ENCODE measurements at regions not wholly inside any gene's neighbourhood (a gene's known extent, or its start where the extent isn't known, plus 50 kb on each side); places are given as distances from the start of the nearest gene placed in this dataset.

GRCh38 chr14:40601063-40601462, 1005.6 kb upstream of the LRFN5 start:
- Histone ChIP-seq H3K27ac (ENCODE audit: low read depth, low read length) (no peak overlapping the region), H3K27me3 (ENCODE audit: control insufficient read depth, insufficient read depth, low read length) (no peaks in the 10 kb centered on the region), H3K36me3 (ENCODE audit: control insufficient read depth, insufficient read depth, low read length) (no peaks in the 10 kb centered on the region), H3K9ac (ENCODE audit: low read length) (no peak overlapping the region), H3K9me3 (ENCODE audit: control insufficient read depth, insufficient read depth, low read depth, low read length) (no peaks in the 10 kb centered on the region), H3K4me1 (ENCODE audit: control insufficient read depth, insufficient read depth, low read length) (no peaks in the 10 kb centered on the region), H3K4me3 (ENCODE audit: low read depth, low read length) (no peak overlapping the region)

GRCh38 chr14:40599725-40600124, 1007.0 kb upstream of the LRFN5 start:
- Histone ChIP-seq H3K9me3 (ENCODE audit: control insufficient read depth, insufficient read depth, low read depth, low read length) (no peaks in the 10 kb centered on the region), H3K4me1 (ENCODE audit: control insufficient read depth, insufficient read depth, low read length) (no peaks in the 10 kb centered on the region), H3K9ac (ENCODE audit: low read length) (no peak overlapping the region), H3K27ac (ENCODE audit: low read depth, low read length) (no peak overlapping the region), H3K27me3 (ENCODE audit: control insufficient read depth, insufficient read depth, low read length) (no peaks in the 10 kb centered on the region), H3K4me3 (ENCODE audit: low read depth, low read length) (no peak overlapping the region), H3K36me3 (ENCODE audit: control insufficient read depth, insufficient read depth, low read length) (no peaks in the 10 kb centered on the region)

- Histone ChIP-seq H3K9ac (ENCODE audit: low read length) (no peak overlapping the region), H3K27ac (ENCODE audit: low read depth, low read length) (no peak overlapping the region), H3K36me3 (ENCODE audit: control insufficient read depth, insufficient read depth, low read length) (no peaks in the 10 kb centered on the region), H3K4me1 (ENCODE audit: control insufficient read depth, insufficient read depth, low read length) (no peaks in the 10 kb centered on the region), H3K27me3 (ENCODE audit: control insufficient read depth, insufficient read depth, low read length) (no peaks in the 10 kb centered on the region), H3K4me3 (ENCODE audit: low read depth, low read length) (no peak overlapping the region), H3K9me3 (ENCODE audit: control insufficient read depth, insufficient read depth, low read depth, low read length) (no peaks in the 10 kb centered on the region)
Measured at GRCh38 chr14:40581264-40581663, 1025.4 kb upstream of the LRFN5 start.

- Histone ChIP-seq H3K9me3 (ENCODE audit: control insufficient read depth, insufficient read depth, low read depth, low read length) (no peaks in the 10 kb centered on the region), H3K27ac (ENCODE audit: low read depth, low read length) (no peak overlapping the region), H3K36me3 (ENCODE audit: control insufficient read depth, insufficient read depth, low read length) (no peaks in the 10 kb centered on the region), H3K27me3 (ENCODE audit: control insufficient read depth, insufficient read depth, low read length) (no peaks in the 10 kb centered on the region), H3K4me3 (ENCODE audit: low read depth, low read length) (no peak overlapping the region), H3K4me1 (ENCODE audit: control insufficient read depth, insufficient read depth, low read length) (peaks cover 5% of the 10 kb centered on the region; the same call in 1 of the 2 replicates), H3K9ac (ENCODE audit: low read length) (no peak overlapping the region)
Measured at GRCh38 chr14:40576880-40577478, 1029.7 kb upstream of the LRFN5 start.

GRCh38 chr14:40574780-40575179, 1031.9 kb upstream of the LRFN5 start:
- Histone ChIP-seq H3K27me3 (ENCODE audit: control insufficient read depth, insufficient read depth, low read length) (no peaks in the 10 kb centered on the region), H3K4me1 (ENCODE audit: control insufficient read depth, insufficient read depth, low read length) (peaks cover 5% of the 10 kb centered on the region; the same call in 1 of the 2 replicates), H3K4me3 (ENCODE audit: low read depth, low read length) (no peak overlapping the region), H3K9me3 (ENCODE audit: control insufficient read depth, insufficient read depth, low read depth, low read length) (no peaks in the 10 kb centered on the region), H3K9ac (ENCODE audit: low read length) (no peak overlapping the region), H3K36me3 (ENCODE audit: control insufficient read depth, insufficient read depth, low read length) (no peaks in the 10 kb centered on the region), H3K27ac (ENCODE audit: low read depth, low read length) (no peak overlapping the region)

- Histone ChIP-seq H3K36me3 (ENCODE audit: control insufficient read depth, insufficient read depth, low read length) (no peaks in the 10 kb centered on the region), H3K9ac (ENCODE audit: low read length) (no peak overlapping the region), H3K4me1 (ENCODE audit: control insufficient read depth, insufficient read depth, low read length) (no peaks in the 10 kb centered on the region), H3K9me3 (ENCODE audit: control insufficient read depth, insufficient read depth, low read depth, low read length) (no peaks in the 10 kb centered on the region), H3K27ac (ENCODE audit: low read depth, low read length) (no peak overlapping the region), H3K27me3 (ENCODE audit: control insufficient read depth, insufficient read depth, low read length) (no peaks in the 10 kb centered on the region), H3K4me3 (ENCODE audit: low read depth, low read length) (no peak overlapping the region)
Measured at GRCh38 chr14:40525314-40525713, 1081.4 kb upstream of the LRFN5 start.

- H3K36me3 ChIP-seq (ENCODE audit: control insufficient read depth, insufficient read depth, low read length), result no peaks in the 10 kb centered on the region
- no peaks in the 10 kb centered on the region for H3K9me3 ChIP-seq (ENCODE audit: control insufficient read depth, insufficient read depth, low read depth, low read length)
- no peaks in the 10 kb centered on the region for H3K27me3 ChIP-seq (ENCODE audit: control insufficient read depth, insufficient read depth, low read length)
- 0 out of 2 replicates have a peak, but pooled peaks cover 3% of the 10 kb centered on the region for H3K4me1 ChIP-seq (ENCODE audit: control insufficient read depth, insufficient read depth, low read length)
- H3K4me3 ChIP-seq (ENCODE audit: low read depth, low read length), result no peak overlapping the region
- no peak overlapping the region for H3K9ac ChIP-seq (ENCODE audit: low read length)
- H3K27ac ChIP-seq (ENCODE audit: low read depth, low read length), result no peak overlapping the region
Measured at GRCh38 chr14:40523123-40523522, 1083.6 kb upstream of the LRFN5 start.

- H3K27me3 ChIP-seq (ENCODE audit: control insufficient read depth, insufficient read depth, low read length), result no peaks in the 10 kb centered on the region
- no peak overlapping the region for H3K4me3 ChIP-seq (ENCODE audit: low read depth, low read length)
- H3K4me1 ChIP-seq (ENCODE audit: control insufficient read depth, insufficient read depth, low read length), result no peaks in the 10 kb centered on the region; the same call in 1 of the 2 replicates
- H3K9ac ChIP-seq (ENCODE audit: low read length), result no peak overlapping the region
- H3K27ac ChIP-seq (ENCODE audit: low read depth, low read length), result no peak overlapping the region
- H3K36me3 ChIP-seq (ENCODE audit: control insufficient read depth, insufficient read depth, low read length), result no peaks in the 10 kb centered on the region
- H3K9me3 ChIP-seq (ENCODE audit: control insufficient read depth, insufficient read depth, low read depth, low read length), result no peaks in the 10 kb centered on the region
Measured at GRCh38 chr14:40494483-40494882, 1062.2 kb upstream of the FBXO33 start.

GRCh38 chr14:40487824-40488223, 1055.6 kb upstream of the FBXO33 start:
- Histone ChIP-seq H3K4me1 (ENCODE audit: control insufficient read depth, insufficient read depth, low read length) (no peaks in the 10 kb centered on the region), H3K4me3 (ENCODE audit: low read depth, low read length) (no peak overlapping the region), H3K36me3 (ENCODE audit: control insufficient read depth, insufficient read depth, low read length) (no peaks in the 10 kb centered on the region), H3K27me3 (ENCODE audit: control insufficient read depth, insufficient read depth, low read length) (no peaks in the 10 kb centered on the region), H3K9ac (ENCODE audit: low read length) (no peak overlapping the region), H3K27ac (ENCODE audit: low read depth, low read length) (no peak overlapping the region), H3K9me3 (ENCODE audit: control insufficient read depth, insufficient read depth, low read depth, low read length) (no peaks in the 10 kb centered on the region)

GRCh38 chr14:40485688-40486087, 1053.5 kb upstream of the FBXO33 start:
- H3K27me3 ChIP-seq (ENCODE audit: control insufficient read depth, insufficient read depth, low read length), result no peaks in the 10 kb centered on the region
- H3K36me3 ChIP-seq (ENCODE audit: control insufficient read depth, insufficient read depth, low read length), result no peaks in the 10 kb centered on the region
- no peaks in the 10 kb centered on the region for H3K9me3 ChIP-seq (ENCODE audit: control insufficient read depth, insufficient read depth, low read depth, low read length)
- no peak overlapping the region for H3K4me3 ChIP-seq (ENCODE audit: low read depth, low read length)
- H3K9ac ChIP-seq (ENCODE audit: low read length), result no peak overlapping the region
- H3K27ac ChIP-seq (ENCODE audit: low read depth, low read length), result no peak overlapping the region
- H3K4me1 ChIP-seq (ENCODE audit: control insufficient read depth, insufficient read depth, low read length), result no peaks in the 10 kb centered on the region

- no peaks in the 10 kb centered on the region for H3K4me1 ChIP-seq (ENCODE audit: control insufficient read depth, insufficient read depth, low read length)
- H3K27ac ChIP-seq (ENCODE audit: low read depth, low read length), result no peak overlapping the region
- H3K4me3 ChIP-seq (ENCODE audit: low read depth, low read length), result no peak overlapping the region
- no peaks in the 10 kb centered on the region for H3K36me3 ChIP-seq (ENCODE audit: control insufficient read depth, insufficient read depth, low read length)
- no peak overlapping the region for H3K9ac ChIP-seq (ENCODE audit: low read length)
- H3K27me3 ChIP-seq (ENCODE audit: control insufficient read depth, insufficient read depth, low read length), result no peaks in the 10 kb centered on the region
- peaks cover 50% of the 10 kb centered on the region for H3K9me3 ChIP-seq (ENCODE audit: control insufficient read depth, insufficient read depth, low read depth, low read length)
Measured at GRCh38 chr14:40476005-40476404, 1043.8 kb upstream of the FBXO33 start.

- Histone ChIP-seq H3K27me3 (ENCODE audit: control insufficient read depth, insufficient read depth, low read length) (no peaks in the 10 kb centered on the region), H3K9me3 (ENCODE audit: control insufficient read depth, insufficient read depth, low read depth, low read length) (peaks cover 48% of the 10 kb centered on the region), H3K9ac (ENCODE audit: low read length) (no peak overlapping the region), H3K4me3 (ENCODE audit: low read depth, low read length) (no peak overlapping the region), H3K4me1 (ENCODE audit: control insufficient read depth, insufficient read depth, low read length) (no peaks in the 10 kb centered on the region), H3K27ac (ENCODE audit: low read depth, low read length) (no peak overlapping the region), H3K36me3 (ENCODE audit: control insufficient read depth, insufficient read depth, low read length) (no peaks in the 10 kb centered on the region)
Measured at GRCh38 chr14:40467969-40468368, 1035.7 kb upstream of the FBXO33 start.

Measured in HUES6 (cell line).